GM12878 (cell line): ENCODE measurements at regions not wholly inside any gene's neighbourhood (a gene's known extent, or its start where the extent isn't known, plus 50 kb on each side); places are given as distances from the start of the nearest gene placed in this dataset.

Experiments
- CBX3 ChIP-seq: fragments of 200-600 bp; sonication (generic); IDR thresholded peaks from 2 replicates; pipeline ENCODE4 v1.6.1; 2016; ENCODE audit warnings: low read depth, borderline replicate concordance
- ESRRA ChIP-seq: IDR thresholded peaks from 2 replicates; pipeline ENCODE4 v1.6.1; 2012; ENCODE audit warnings: mild to moderate bottlenecking, low read length, improper control_type of control experiment
- NFYA ChIP-seq: IDR thresholded peaks from 2 replicates; pipeline ENCODE4 v1.6.1; 2011; ENCODE audit warnings: low read depth, mild to moderate bottlenecking, low read length, improper control_type of control experiment, borderline replicate concordance
- PKNOX1 ChIP-seq: fragments of 450-650 bp; IDR thresholded peaks from 2 replicates; pipeline ENCODE4 v1.6.1; 2016; ENCODE audit warnings: mild to moderate bottlenecking
- POLR2A ChIP-seq: IDR thresholded peaks from 2 replicates; pipeline ENCODE4 v1.6.1; 2011; ENCODE audit warnings: low read depth, mild to moderate bottlenecking, low read length
- SMARCA5 ChIP-seq: fragments of 450-650 bp; IDR thresholded peaks from 2 replicates; pipeline ENCODE4 v1.6.1; 2017; ENCODE audit warnings: mild to moderate bottlenecking
- TF ChIP-seq, protein P1 (sequence below): IDR thresholded peaks from 2 replicates; pipeline ENCODE4 v1.6.1; 2012; ENCODE audit warnings: low read length, inconsistent platforms
- TF ChIP-seq, protein P2 (sequence below), 3 experiments: IDR thresholded peaks in 2 of 3; conservative IDR thresholded peaks in 1 of 3; 2 replicates each; pipeline ENCODE4 v1.5.1; 2011; ENCODE audit warnings: low read depth in 3 of 3, low read length in 3 of 3, mild to moderate bottlenecking in 3 of 3, control low read depth in 2 of 3, moderate library complexity in 2 of 3, inconsistent platforms in 1 of 3, mixed read lengths in 1 of 3; ENCODE audit not compliant: control insufficient read depth in 2 of 3, insufficient read depth in 1 of 3; ENCODE audit errors: extremely low read depth in 1 of 3

GRCh38 chr16:54398986-54399385 lies 112.4 kb upstream of the IRX3 start:
- no peak for TF ChIP-seq PKNOX1
- no peak for TF ChIP-seq CBX3
- TF ChIP-seq, protein P1, sequence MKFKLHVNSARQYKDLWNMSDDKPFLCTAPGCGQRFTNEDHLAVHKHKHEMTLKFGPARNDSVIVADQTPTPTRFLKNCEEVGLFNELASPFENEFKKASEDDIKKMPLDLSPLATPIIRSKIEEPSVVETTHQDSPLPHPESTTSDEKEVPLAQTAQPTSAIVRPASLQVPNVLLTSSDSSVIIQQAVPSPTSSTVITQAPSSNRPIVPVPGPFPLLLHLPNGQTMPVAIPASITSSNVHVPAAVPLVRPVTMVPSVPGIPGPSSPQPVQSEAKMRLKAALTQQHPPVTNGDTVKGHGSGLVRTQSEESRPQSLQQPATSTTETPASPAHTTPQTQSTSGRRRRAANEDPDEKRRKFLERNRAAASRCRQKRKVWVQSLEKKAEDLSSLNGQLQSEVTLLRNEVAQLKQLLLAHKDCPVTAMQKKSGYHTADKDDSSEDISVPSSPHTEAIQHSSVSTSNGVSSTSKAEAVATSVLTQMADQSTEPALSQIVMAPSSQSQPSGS, result no peak
- no peak for TF ChIP-seq SMARCA5
- no peak for TF ChIP-seq NFYA
- TF ChIP-seq, protein P2, sequence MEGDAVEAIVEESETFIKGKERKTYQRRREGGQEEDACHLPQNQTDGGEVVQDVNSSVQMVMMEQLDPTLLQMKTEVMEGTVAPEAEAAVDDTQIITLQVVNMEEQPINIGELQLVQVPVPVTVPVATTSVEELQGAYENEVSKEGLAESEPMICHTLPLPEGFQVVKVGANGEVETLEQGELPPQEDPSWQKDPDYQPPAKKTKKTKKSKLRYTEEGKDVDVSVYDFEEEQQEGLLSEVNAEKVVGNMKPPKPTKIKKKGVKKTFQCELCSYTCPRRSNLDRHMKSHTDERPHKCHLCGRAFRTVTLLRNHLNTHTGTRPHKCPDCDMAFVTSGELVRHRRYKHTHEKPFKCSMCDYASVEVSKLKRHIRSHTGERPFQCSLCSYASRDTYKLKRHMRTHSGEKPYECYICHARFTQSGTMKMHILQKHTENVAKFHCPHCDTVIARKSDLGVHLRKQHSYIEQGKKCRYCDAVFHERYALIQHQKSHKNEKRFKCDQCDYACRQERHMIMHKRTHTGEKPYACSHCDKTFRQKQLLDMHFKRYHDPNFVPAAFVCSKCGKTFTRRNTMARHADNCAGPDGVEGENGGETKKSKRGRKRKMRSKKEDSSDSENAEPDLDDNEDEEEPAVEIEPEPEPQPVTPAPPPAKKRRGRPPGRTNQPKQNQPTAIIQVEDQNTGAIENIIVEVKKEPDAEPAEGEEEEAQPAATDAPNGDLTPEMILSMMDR (IDR thresholded peaks at IDR 0.05 in 2 of 3, conservative IDR thresholded peaks at IDR 0.05 in 1 of 3; ENCODE audit: control insufficient read depth in 2 of 3, extremely low read depth in 1 of 3, insufficient read depth in 1 of 3, low read depth in 3 of 3, low read length in 3 of 3), result no peak
- no peak for TF ChIP-seq ESRRA
- TF ChIP-seq POLR2A, result no peak
